ES-I3 (cell line): ENCODE measurements at regions not wholly inside any gene's neighbourhood (a gene's known extent, or its start where the extent isn't known, plus 50 kb on each side); places are given as distances from the start of the nearest gene placed in this dataset.

Experiments used
- H3K36me3 ChIP-seq: 2 replicates; pipeline ENCODE4 v1.6.1; 2013; ENCODE audit warnings: mild to moderate bottlenecking, low read length, control low read depth, moderate library complexity; ENCODE audit not compliant: insufficient read depth
- H3K4me1 ChIP-seq: 2 replicates; pipeline ENCODE4 v1.6.1; 2013; ENCODE audit warnings: mild to moderate bottlenecking, control low read depth, low read length; ENCODE audit not compliant: insufficient read depth
- H3K9ac ChIP-seq: 2 replicates; pipeline ENCODE4 v1.6.1; 2013; ENCODE audit warnings: low read depth, mild to moderate bottlenecking, low read length, moderate library complexity
- H3K9me3 ChIP-seq: 2 replicates; pipeline ENCODE4 v1.6.1; 2013; ENCODE audit warnings: mild to moderate bottlenecking, low read length, moderate library complexity; ENCODE audit not compliant: control insufficient read depth, insufficient read depth

DNA sequence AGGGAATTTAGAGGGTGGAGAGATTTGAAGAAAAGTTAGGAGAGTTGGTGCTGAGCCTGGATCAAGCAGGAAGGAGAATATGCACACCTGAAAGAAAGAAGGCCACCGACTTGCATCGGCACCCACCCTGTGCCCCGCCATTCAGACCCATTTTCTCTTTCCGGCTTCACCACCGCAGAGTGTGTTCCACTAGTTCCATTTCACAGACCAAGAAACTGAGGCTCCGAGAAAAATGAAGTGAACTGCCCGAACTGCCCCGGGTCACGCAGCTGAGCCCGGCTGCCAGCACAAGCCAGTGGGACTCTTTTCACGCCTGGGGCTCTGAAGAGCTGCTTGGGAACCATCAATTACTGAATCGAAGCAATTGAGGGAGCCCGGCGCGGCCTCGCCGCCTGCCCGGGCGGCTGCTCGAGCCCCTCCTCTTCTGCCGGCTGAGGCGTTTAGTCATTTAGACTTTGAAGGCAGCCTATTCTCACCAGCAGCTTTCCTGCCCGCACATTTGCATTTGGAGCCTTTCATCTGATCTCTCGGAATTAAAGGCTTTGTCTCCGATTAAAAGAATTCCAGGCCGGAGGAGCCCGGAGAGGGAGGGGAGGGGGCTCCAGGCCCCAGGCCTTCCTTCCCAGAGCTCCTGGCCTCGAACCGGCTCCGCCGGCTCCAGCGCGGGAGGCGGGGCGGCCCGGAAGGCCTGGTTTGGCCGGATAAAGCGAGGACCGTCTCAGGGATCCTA is 140.2 kb upstream of the PJA1 start:
- Histone ChIP-seq H3K9ac (peak overlapping the region; percentile 22; the same call in 1 of the 2 replicates), H3K36me3 (no peaks in the 10 kb centered on the region), H3K4me1 (peaks cover 22% of the 10 kb centered on the region), H3K9me3 (no peaks in the 10 kb centered on the region)

DNA sequence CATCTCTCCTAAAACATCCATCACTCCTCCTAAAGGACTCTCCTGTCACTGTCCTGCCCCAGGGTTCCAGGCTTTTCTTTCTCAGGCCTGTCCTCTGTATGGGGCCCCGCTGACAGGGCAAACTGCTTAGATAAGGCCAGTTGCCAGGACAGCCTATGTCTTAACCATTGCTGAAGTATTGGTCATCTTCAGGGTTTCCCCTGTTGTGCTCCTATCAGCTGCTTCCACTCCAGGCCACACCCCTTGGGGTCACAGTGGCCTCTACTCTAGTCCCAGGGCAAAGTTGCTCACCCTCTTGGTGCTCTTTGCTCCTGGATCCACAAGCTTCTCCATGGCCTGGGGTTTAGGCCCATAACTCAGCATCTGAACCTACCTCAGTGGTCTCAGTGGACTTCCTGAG is 138.0 kb upstream of the PJA1 start:
- no peak overlapping the region for H3K9ac ChIP-seq
- peaks cover 11% of the 10 kb centered on the region; the same call in 1 of the 2 replicates for H3K4me1 ChIP-seq
- no peaks in the 10 kb centered on the region for H3K9me3 ChIP-seq

DNA sequence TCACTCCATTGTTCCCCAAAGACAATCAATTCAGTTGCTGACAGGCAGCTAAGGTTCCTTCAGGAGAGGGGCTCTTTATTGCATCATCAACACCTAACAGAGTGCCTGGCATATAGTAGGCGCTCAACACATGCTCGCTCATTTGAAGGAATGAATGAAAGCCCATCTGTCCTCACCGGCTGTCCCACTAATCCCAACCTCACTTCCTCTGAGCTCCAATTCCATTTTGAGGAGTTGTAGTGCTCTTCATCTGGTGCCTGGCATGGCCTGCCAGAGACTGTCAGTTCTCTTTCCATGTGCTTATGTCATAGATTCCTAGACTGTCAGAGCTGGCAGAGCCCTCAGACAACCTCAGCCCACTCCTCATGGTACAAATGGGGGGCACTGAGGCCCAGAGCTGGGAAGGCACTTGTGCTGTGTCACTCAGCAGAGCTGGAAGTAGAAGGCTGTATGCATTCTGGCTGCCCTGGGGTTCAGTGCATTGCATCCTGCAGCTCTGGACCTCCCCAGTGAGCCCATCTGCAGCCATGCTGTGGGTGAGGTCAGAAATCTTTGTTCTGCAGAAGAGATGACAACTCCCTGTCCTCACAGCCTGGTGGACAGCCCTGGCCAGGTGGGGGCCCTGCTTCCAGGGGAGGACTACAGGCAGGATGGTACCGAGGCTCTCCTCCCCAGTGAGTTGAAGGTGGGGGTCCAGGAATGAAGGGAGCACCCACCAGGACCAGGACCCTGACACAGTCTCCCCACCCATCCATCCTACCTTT is 134.9 kb upstream of the PJA1 start:
- Histone ChIP-seq H3K36me3 (no peaks in the 10 kb centered on the region), H3K4me1 (no peaks in the 10 kb centered on the region), H3K9me3 (no peaks in the 10 kb centered on the region), H3K9ac (no peak overlapping the region)

More for the DNA sequence above, 138.0 kb upstream of the PJA1 start:
- H3K36me3 ChIP-seq = no peaks in the 10 kb centered on the region

DNA sequence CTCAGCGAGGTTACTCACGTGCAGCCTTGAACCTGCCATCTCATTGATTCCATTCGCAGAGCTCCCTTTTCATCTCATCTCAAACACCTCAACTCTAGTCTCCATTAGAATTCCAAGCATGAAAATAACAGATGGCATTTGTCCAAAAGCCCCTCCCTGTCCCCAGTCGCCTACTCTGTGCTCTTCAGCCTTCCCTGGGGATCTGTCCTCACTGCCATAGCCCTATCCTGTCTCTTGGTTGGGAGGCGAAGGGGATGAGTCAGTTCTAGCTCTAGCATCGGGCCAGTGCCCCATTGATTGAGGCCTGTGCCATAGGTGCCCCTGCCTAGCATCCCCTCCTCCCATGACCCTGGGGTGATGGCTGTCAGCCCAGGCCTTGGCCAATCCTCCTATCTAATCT is 134.0 kb upstream of the PJA1 start:
- H3K4me1 ChIP-seq = no peaks in the 10 kb centered on the region
- no peaks in the 10 kb centered on the region for H3K9me3 ChIP-seq
- H3K36me3 ChIP-seq = no peaks in the 10 kb centered on the region
- H3K9ac ChIP-seq = no peak overlapping the region

DNA sequence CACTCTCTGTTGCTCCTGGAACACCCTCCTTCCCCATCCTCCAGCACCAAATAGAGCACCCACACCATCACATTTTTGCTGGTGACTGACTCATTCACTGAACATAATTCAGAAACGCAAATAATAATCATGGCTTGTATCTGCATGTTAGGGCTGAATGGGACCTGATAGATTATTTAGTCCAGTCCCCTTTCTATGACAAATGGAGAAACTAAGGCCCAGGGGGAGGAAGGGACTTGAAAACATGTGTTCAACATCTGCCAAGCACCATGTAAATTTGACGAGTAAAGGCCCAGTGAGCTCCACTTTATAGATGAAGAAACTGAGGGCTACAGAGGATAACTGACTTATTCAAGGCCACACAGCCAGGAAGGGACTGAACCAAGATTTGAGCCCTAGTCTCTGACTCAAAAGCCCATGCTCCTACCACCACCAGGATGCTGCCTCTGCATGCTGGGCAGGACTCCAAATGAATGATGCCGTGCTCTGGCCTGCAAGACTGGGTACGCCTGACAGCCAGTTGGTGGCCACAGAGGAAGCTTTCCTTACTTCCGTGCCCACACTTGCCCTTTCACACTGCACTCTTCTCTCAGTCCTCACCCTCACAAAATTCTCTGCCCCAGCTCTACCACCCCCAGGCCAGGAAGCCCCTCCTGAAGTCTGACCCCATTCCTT is 133.3 kb upstream of the PJA1 start:
- no peaks in the 10 kb centered on the region for H3K36me3 ChIP-seq
- no peaks in the 10 kb centered on the region for H3K4me1 ChIP-seq
- no peaks in the 10 kb centered on the region for H3K9me3 ChIP-seq
- no peak overlapping the region for H3K9ac ChIP-seq

DNA sequence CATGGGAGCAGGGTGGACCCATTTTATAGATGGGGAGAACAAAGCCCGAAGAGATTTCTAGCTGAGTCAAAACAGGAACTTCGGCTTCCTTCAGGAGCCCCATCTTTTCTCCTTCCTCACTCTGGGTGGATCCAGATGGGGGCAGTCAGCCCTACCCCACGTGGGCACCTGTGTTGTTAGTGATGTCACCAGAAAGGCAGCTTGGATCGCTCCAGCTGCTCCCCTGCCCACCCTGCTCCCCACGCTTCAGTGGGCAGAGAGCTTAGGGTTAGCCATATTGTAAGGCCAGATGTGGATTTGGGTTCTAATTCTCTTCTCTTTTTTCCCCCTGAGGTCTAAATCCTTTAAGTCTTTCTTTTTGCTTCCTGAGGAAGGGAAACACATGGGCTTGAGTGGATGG is 132.3 kb upstream of the PJA1 start:
- Histone ChIP-seq H3K9me3 (no peaks in the 10 kb centered on the region), H3K9ac (no peak overlapping the region), H3K4me1 (no peaks in the 10 kb centered on the region), H3K36me3 (no peaks in the 10 kb centered on the region)

DNA sequence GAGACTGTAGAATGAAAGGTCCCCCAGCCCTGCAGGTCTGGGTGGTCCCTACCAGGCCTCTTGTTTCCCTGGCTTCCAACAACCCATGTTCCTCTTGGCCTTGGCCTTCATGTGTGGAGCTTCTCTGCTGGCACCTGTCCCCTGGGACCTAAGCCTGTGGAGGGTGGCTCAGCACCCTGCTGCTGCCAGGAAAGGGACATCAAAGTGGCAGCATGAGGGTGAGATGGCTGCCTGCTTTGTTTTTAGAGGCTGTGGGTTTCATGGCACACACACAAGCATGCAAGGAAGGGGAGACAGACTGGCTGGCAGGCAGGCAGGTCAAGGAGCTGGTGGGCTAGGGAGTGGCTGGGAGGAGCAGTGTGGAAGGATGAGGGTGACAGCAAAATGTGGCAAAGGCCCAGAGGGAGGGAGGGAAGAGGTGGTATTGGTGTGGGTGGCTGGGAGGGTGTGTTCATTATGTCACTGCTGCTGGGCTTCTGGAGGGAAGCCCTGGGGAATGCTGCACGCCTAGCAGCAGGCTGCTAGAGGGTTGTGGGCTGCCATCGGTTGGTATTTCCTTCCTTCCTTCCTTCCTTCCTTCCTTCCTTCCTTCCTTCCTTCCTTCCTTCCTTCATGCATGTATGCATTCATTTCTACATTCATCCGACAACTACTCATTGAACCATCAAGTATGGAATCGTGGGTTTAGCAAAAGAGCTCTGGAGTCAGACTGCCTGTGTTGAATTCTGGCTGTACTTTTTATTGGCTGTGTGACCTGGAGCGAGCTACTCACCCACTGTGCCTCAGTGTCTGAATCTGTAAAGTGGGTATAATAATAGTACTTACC is 128.7 kb upstream of the PJA1 start:
- no peaks in the 10 kb centered on the region for H3K36me3 ChIP-seq
- H3K4me1 ChIP-seq = peaks cover 11% of the 10 kb centered on the region
- H3K9ac ChIP-seq = no peak overlapping the region
- no peaks in the 10 kb centered on the region for H3K9me3 ChIP-seq

DNA sequence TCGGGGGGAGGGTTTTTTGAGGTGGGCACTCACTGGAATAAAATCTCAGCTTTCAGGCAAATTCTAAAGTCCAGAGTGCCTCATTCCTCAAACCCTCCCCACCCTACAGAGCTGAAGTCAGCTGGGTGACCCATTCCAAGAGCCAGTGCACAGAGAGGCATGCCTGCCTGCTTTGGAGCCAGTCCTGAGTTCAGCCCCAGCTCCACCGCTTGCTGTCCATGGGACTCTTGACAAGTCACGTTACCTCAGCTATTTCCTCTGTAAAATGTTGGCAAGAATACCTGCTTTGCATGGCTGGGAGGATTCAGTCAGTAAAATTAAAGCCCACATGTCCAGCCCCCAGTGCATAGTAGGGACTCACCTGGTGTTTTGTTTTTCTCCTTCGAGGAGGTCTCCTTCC is 125.9 kb upstream of the PJA1 start:
- H3K9me3 ChIP-seq = no peaks in the 10 kb centered on the region
- no peaks in the 10 kb centered on the region for H3K36me3 ChIP-seq
- H3K4me1 ChIP-seq = peaks cover 17% of the 10 kb centered on the region
- H3K9ac ChIP-seq = no peak overlapping the region

DNA sequence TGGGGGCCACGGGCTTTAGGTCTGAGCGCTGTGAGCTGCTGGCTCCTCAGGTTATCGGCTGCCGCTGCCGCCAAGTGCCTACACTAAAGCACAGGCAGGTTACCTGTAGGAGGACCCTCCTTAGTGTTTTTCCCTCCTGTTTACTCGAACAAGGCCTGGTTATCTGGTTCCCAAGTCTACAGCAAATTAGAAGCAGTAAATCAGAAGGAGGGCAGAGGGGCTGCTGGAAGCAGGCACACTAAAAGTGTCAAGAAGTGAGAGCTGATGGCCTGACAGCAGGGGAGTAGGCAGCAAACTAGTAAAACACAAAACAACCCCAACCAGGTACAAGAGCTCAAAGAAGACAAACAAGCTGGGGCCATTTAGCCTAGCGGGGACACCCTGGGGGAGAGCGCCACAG is 125.0 kb upstream of the PJA1 start:
- no peaks in the 10 kb centered on the region for H3K9me3 ChIP-seq
- no peaks in the 10 kb centered on the region for H3K36me3 ChIP-seq
- no peak overlapping the region for H3K9ac ChIP-seq
- peaks cover 19% of the 10 kb centered on the region for H3K4me1 ChIP-seq

DNA sequence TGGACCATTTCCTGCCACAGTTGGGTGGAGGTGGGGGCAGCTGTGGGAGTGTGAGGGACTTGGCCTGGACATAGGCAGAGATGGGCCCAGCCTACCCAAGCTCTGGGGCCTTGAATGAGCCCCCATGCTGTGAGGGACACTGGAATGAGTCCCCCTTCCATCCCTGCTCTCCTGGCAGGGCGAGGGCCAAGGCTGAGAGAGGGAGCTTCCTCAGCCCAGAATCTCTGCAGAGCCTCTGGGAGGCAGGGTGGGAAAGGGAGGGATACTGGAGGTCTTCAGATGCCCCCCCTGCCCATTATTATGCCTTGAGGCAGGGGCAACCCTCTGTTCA is 124.5 kb upstream of the PJA1 start:
- no peaks in the 10 kb centered on the region for H3K9me3 ChIP-seq
- no peaks in the 10 kb centered on the region for H3K36me3 ChIP-seq
- peaks cover 23% of the 10 kb centered on the region for H3K4me1 ChIP-seq
- no peak overlapping the region for H3K9ac ChIP-seq

DNA sequence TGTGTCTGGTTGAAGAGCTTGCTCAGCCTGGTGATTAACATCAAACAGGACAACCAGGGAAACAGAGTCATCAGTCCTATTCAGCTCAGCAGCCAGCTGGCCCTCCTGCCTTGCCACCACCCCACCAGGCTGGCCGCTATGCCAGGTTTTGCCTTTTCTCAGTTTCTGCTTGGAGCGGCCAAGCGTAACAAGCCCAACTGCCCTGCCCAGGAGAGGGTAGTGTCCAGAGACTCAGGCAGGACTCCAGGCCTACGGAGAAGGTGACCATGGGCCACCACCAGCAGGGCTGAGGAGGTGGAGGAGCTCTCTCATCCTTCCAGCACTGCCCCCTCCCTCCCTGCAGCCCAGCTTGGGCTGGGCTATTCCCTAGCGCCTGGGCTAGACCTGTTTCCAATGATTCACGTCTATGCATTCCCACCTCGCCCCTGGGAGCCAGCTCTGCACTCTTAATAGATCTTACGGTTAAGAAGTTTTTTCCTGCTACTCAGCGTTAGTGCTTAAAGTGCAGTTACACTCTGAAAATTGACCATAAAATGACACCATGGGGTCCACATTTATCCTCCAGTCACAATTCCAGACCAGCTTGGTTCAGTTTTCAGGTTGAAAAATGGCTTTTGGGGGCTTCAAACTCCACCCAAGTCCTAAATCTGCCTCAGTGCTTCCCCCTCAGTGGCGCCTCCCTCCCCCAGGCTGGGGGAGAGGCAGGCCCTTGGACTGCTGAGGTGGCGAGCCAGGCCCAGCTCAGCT is 124.0 kb upstream of the PJA1 start:
- Histone ChIP-seq H3K4me1 (peaks cover 23% of the 10 kb centered on the region), H3K36me3 (no peaks in the 10 kb centered on the region), H3K9ac (no peak overlapping the region), H3K9me3 (no peaks in the 10 kb centered on the region)

DNA sequence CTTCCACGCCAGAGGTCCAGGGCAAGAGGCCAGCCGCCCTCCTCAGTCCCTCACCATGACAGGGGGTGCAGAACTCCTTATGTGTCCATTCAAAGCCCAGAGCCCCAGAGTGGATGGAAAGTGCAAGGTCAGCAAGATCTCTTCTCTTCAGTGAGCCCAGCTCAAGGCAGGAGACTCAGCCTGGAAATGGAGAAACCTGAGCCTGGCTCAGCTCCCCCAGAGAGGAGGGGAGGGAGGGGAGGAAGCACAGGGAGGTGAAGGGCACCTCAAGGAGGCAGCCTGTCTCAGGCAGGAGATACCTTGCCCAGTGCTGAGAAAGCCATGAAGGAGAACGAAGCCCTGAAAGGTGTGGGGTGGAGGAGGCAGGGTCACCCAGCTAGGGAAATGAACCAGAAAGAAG is 121.8 kb upstream of the PJA1 start:
- H3K4me1 ChIP-seq = peaks cover 27% of the 10 kb centered on the region
- H3K36me3 ChIP-seq = no peaks in the 10 kb centered on the region
- H3K9me3 ChIP-seq = no peaks in the 10 kb centered on the region
- no peak overlapping the region for H3K9ac ChIP-seq

DNA sequence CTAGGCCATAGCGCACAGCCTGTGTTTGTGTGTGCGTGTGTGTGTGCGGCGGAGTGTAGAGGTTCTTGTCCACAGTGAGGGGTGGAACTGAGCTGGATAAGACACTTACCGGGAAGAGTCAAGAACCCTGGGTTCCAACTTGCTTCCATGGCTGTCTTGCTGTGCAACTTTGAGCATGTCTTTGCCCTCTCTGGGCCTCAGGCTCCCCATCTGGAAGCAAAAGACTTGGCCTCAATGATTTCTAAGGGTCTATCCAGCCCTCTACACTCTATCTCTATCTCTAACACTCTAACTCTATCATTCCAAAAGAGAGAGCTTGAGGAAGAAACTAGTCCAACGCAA is 121.3 kb upstream of the PJA1 start:
- H3K4me1 ChIP-seq = peaks cover 27% of the 10 kb centered on the region
- no peaks in the 10 kb centered on the region for H3K9me3 ChIP-seq
- no peak overlapping the region for H3K9ac ChIP-seq
- no peaks in the 10 kb centered on the region for H3K36me3 ChIP-seq
